Liver (tissue), 8 donors: ENCODE measurements at regions not wholly inside any gene's neighbourhood (a gene's known extent, or its start where the extent isn't known, plus 50 kb on each side); places are given as distances from the start of the nearest gene placed in this dataset.

Experiments used
- DNase-seq: peaks from one replicate; pipeline ENCODE4 v3.0.0-alpha.2; 2017; ENCODE audit warnings: low spot score
- H3K27ac ChIP-seq, 2 donors: one replicate each; pipeline ENCODE4 v1.7.0; 2013; ENCODE audit warnings: inconsistent platforms in 2 of 2, low read length in 2 of 2, control low read depth in 1 of 2, low read depth in 1 of 2, mild to moderate bottlenecking in 1 of 2
- H3K27me3 ChIP-seq, 4 donors: one replicate each; pipeline versions ENCODE4 v1.6.1 to v1.7.0; 2013; ENCODE audit warnings: low read length in 3 of 4, inconsistent platforms in 1 of 4, mild to moderate bottlenecking in 1 of 4, moderate library complexity in 1 of 4; ENCODE audit not compliant: control insufficient read depth in 4 of 4, insufficient read depth in 4 of 4
- H3K36me3 ChIP-seq, 4 donors: one replicate each; pipeline versions ENCODE4 v1.6.1 to v1.7.0; 2013; ENCODE audit warnings: low read length in 3 of 4, mild to moderate bottlenecking in 3 of 4, low read depth in 1 of 4, moderate library complexity in 1 of 4; ENCODE audit not compliant: control insufficient read depth in 4 of 4, insufficient read depth in 3 of 4
- H3K4me1 ChIP-seq, 4 donors: one replicate each; pipeline versions ENCODE4 v1.6.1 to v1.7.0; 2013; ENCODE audit warnings: low read length in 3 of 4, mild to moderate bottlenecking in 3 of 4, moderate library complexity in 1 of 4; ENCODE audit not compliant: control insufficient read depth in 4 of 4, insufficient read depth in 4 of 4
- H3K4me3 ChIP-seq, 3 donors: one replicate each; pipeline versions ENCODE4 v1.6.1 to v1.7.0; 2013; ENCODE audit warnings: low read length in 3 of 3, control low read depth in 1 of 3, low read depth in 1 of 3, mild to moderate bottlenecking in 1 of 3
- H3K9ac ChIP-seq, 2 donors: one replicate each; pipeline ENCODE4 v1.7.0; 2013; ENCODE audit warnings: low read length in 2 of 2, mild to moderate bottlenecking in 2 of 2, moderate library complexity in 2 of 2, control low read depth in 1 of 2, low read depth in 1 of 2
- H3K9me3 ChIP-seq, 4 donors: one replicate each; pipeline versions ENCODE4 v1.6.1 to v1.7.0; 2013; ENCODE audit warnings: low read length in 3 of 4; ENCODE audit not compliant: control insufficient read depth in 4 of 4
- EGR1 ChIP-seq, 2 donors: IDR thresholded peaks; 2 replicates each; pipeline ENCODE4 v1.6.1; 2016 to 2018; ENCODE audit warnings: antibody characterized with exemption in 2 of 2, low read depth in 2 of 2
- FOXA1 ChIP-seq: IDR thresholded peaks from 2 replicates; pipeline ENCODE4 v1.6.1; 2016; ENCODE audit warnings: antibody characterized with exemption
- HNF4A ChIP-seq, 2 donors: conservative IDR thresholded peaks; 2 replicates each; pipeline ENCODE4 v1.6.1; 2016; ENCODE audit warnings: antibody characterized with exemption in 2 of 2, mild to moderate bottlenecking in 2 of 2
- HNF4G ChIP-seq: IDR thresholded peaks from 2 replicates; pipeline ENCODE4 v1.6.1; 2016; ENCODE audit warnings: antibody characterized with exemption
- MAX ChIP-seq: IDR thresholded peaks from 2 replicates; pipeline ENCODE4 v1.6.1; 2016; ENCODE audit warnings: antibody characterized with exemption
- NR2F2 ChIP-seq: IDR thresholded peaks from 2 replicates; pipeline ENCODE4 v1.6.1; 2016; ENCODE audit warnings: antibody characterized with exemption
- RAD21 ChIP-seq, 2 donors: IDR thresholded peaks; 2 replicates each; pipeline ENCODE4 v1.6.1; 2016; ENCODE audit warnings: antibody characterized with exemption in 2 of 2, mild to moderate bottlenecking in 2 of 2
- RXRA ChIP-seq, 2 donors: IDR thresholded peaks; 2 replicates each; pipeline ENCODE4 v1.6.1; 2017 to 2018; ENCODE audit warnings: antibody characterized with exemption in 2 of 2, mild to moderate bottlenecking in 1 of 2
- TAF1 ChIP-seq: conservative IDR thresholded peaks from 2 replicates; pipeline ENCODE4 v1.6.1; 2016; ENCODE audit warnings: antibody characterized with exemption, mild to moderate bottlenecking
- ZBTB33 ChIP-seq: IDR thresholded peaks from 2 replicates; pipeline ENCODE4 v1.6.1; 2016; ENCODE audit warnings: antibody characterized with exemption
- WGBS: extraction: QIAGEN DNeasy Blood & Tissue Kit; methylation state at CpG from one replicate; pipeline ENCODE4 v1.1.7; 2013; 5-methylcytosine and 5-hydroxymethylcytosine counted together
- TF ChIP-seq, protein P1 (sequence below): IDR thresholded peaks from 2 replicates; pipeline ENCODE4 v1.6.1; 2016; ENCODE audit warnings: antibody characterized with exemption, mild to moderate bottlenecking
- TF ChIP-seq, protein P2 (sequence below): fragments of 150-350 bp; IDR thresholded peaks from 2 replicates; pipeline ENCODE4 v1.5.1; 2017; ENCODE audit warnings: improper control_type of control experiment, low read depth, low read length; ENCODE audit not compliant: missing input control
- donor health status: healthy.
- donor health status: healthy.
- donor health status: healthy.
- donor health status: healthy.
- donor health status: healthy.

DNA sequence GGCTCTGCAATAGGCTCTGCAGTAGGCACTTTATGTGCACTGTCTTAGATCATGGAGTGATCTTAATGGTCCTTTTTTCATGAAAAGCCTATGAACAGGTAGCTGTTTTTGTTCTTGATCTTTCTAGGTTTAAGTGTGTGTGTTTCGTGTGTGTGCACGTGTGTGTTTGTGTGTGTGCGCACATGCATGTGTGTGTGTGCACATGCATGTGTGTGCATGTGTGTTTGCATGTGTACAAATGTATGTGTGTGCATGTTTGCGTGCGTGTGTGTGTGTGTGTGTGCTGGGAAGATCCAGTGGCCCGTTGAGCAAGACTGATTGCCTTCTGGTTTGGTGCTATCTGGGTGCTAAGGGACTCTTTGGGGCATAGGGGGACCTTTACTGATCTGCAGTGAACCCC is 334.8 kb downstream of the GLRX3 start (continued):
- TF ChIP-seq, protein P1, sequence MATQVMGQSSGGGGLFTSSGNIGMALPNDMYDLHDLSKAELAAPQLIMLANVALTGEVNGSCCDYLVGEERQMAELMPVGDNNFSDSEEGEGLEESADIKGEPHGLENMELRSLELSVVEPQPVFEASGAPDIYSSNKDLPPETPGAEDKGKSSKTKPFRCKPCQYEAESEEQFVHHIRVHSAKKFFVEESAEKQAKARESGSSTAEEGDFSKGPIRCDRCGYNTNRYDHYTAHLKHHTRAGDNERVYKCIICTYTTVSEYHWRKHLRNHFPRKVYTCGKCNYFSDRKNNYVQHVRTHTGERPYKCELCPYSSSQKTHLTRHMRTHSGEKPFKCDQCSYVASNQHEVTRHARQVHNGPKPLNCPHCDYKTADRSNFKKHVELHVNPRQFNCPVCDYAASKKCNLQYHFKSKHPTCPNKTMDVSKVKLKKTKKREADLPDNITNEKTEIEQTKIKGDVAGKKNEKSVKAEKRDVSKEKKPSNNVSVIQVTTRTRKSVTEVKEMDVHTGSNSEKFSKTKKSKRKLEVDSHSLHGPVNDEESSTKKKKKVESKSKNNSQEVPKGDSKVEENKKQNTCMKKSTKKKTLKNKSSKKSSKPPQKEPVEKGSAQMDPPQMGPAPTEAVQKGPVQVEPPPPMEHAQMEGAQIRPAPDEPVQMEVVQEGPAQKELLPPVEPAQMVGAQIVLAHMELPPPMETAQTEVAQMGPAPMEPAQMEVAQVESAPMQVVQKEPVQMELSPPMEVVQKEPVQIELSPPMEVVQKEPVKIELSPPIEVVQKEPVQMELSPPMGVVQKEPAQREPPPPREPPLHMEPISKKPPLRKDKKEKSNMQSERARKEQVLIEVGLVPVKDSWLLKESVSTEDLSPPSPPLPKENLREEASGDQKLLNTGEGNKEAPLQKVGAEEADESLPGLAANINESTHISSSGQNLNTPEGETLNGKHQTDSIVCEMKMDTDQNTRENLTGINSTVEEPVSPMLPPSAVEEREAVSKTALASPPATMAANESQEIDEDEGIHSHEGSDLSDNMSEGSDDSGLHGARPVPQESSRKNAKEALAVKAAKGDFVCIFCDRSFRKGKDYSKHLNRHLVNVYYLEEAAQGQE = no peak

DNA sequence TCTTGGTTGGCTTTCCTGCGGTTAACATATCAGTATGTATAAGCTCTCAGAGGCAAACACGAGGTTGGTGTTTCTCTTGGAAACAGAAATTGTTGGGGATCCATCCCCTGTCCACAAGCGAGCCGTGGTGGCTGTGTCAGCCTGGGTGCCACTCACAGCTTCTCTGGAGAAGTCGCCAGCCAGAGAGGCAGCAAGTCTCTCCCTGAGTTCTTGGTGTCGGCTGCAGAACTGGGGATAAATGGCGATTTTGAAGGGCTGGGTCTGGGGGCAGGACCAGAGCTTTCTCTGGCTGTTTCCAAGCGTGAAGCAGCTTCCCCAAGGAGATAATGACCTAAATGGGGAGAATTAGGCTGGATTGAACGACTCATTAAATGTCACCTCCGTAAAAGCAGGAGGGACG is 335.3 kb downstream of the GLRX3 start:
- TF ChIP-seq TAF1 (no peak), RAD21 (IDR thresholded peaks at IDR 0.05) (no peak), EGR1 (IDR thresholded peaks at IDR 0.05; ENCODE audit: low read depth in 2 of 2) (no peak), NR2F2 (no peak), FOXA1 (no peak), MAX (no peak), ZBTB33 (no peak), HNF4A (conservative IDR thresholded peaks at IDR 0.05) (no peak), HNF4G (no peak), RXRA (IDR thresholded peaks at IDR 0.05) (no peak)
- TF ChIP-seq, protein P1 = no peak
- TF ChIP-seq, protein P2, sequence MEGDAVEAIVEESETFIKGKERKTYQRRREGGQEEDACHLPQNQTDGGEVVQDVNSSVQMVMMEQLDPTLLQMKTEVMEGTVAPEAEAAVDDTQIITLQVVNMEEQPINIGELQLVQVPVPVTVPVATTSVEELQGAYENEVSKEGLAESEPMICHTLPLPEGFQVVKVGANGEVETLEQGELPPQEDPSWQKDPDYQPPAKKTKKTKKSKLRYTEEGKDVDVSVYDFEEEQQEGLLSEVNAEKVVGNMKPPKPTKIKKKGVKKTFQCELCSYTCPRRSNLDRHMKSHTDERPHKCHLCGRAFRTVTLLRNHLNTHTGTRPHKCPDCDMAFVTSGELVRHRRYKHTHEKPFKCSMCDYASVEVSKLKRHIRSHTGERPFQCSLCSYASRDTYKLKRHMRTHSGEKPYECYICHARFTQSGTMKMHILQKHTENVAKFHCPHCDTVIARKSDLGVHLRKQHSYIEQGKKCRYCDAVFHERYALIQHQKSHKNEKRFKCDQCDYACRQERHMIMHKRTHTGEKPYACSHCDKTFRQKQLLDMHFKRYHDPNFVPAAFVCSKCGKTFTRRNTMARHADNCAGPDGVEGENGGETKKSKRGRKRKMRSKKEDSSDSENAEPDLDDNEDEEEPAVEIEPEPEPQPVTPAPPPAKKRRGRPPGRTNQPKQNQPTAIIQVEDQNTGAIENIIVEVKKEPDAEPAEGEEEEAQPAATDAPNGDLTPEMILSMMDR = no peak
- H3K27me3 ChIP-seq = peaks cover 0 to 11% (median 0%) of the 10 kb centered on the region in 4 donors
- H3K9ac ChIP-seq = no peak overlapping the region
- peaks cover 0 to 12% (median 7%) of the 10 kb centered on the region in 4 donors for H3K9me3 ChIP-seq
- WGBS = 73% methylated on average over 11 of the region's 11 CpGs
- no peak overlapping the region for H3K4me3 ChIP-seq
- no peak overlapping the region for H3K27ac ChIP-seq
- DNase-seq = no peak
- no peaks in the 10 kb centered on the region for H3K36me3 ChIP-seq
- no peaks in the 10 kb centered on the region for H3K4me1 ChIP-seq
